ENCODE measurements at regions not wholly inside any gene's neighbourhood (a gene's known extent, or its start where the extent isn't known, plus 50 kb on each side); places are given as distances from the start of the nearest gene placed in this dataset.

GRCh38 chr5:159402311-159402710 lies 72.0 kb upstream of the IL12B start:
- no peak for TF ChIP-seq REST (IDR thresholded peaks at IDR 0.05)
- TF ChIP-seq RXRA (IDR thresholded peaks at IDR 0.05), result no peak
- TF ChIP-seq EGR1 (IDR thresholded peaks at IDR 0.05; ENCODE audit: low read depth in 2 of 2), result no peak
- TF ChIP-seq HNF4G (IDR thresholded peaks at IDR 0.05), result no peak
- TF ChIP-seq HNF4A (conservative IDR thresholded peaks at IDR 0.05), result no peak
- TF ChIP-seq TAF1 (conservative IDR thresholded peaks at IDR 0.05), result no peak
- TF ChIP-seq GABPA (IDR thresholded peaks at IDR 0.05 in 1 of 2, conservative IDR thresholded peaks at IDR 0.05 in 1 of 2), result no peak
- TF ChIP-seq FOXA1 (IDR thresholded peaks at IDR 0.05), result no peak
- no peak for TF ChIP-seq JUND (IDR thresholded peaks at IDR 0.05)
- no peak for TF ChIP-seq ATF3 (IDR thresholded peaks at IDR 0.05)
- TF ChIP-seq RAD21 (IDR thresholded peaks at IDR 0.05), result no peak
- no peak for DNase-seq (ENCODE audit: low spot score)
- Histone ChIP-seq H3K36me3 (ENCODE audit: control insufficient read depth in 4 of 4, insufficient read depth in 3 of 4, low read depth in 1 of 4, low read length in 3 of 4) (no peaks in the 10 kb centered on the region), H3K27me3 (ENCODE audit: control insufficient read depth in 4 of 4, insufficient read depth in 4 of 4, low read length in 3 of 4) (no peaks in the 10 kb centered on the region), H3K27ac (ENCODE audit: low read depth in 1 of 2, low read length in 2 of 2) (no peak overlapping the region), H3K9me3 (ENCODE audit: control insufficient read depth in 4 of 4, low read length in 3 of 4) (no peaks in the 10 kb centered on the region), H3K4me1 (ENCODE audit: control insufficient read depth in 4 of 4, insufficient read depth in 4 of 4, low read length in 3 of 4) (no peaks in the 10 kb centered on the region), H3K9ac (ENCODE audit: low read depth in 1 of 2, low read length in 2 of 2) (no peak overlapping the region), H3K4me3 (ENCODE audit: low read depth in 1 of 3, low read length in 3 of 3) (no peak overlapping the region)
- WGBS, result 52% methylated on average over 1 of the region's 1 CpG

- H3K36me3 ChIP-seq (ENCODE audit: control insufficient read depth in 4 of 4, insufficient read depth in 3 of 4, low read depth in 1 of 4, low read length in 3 of 4), result no peaks in the 10 kb centered on the region
- no peak overlapping the region for H3K9ac ChIP-seq (ENCODE audit: low read depth in 1 of 2, low read length in 2 of 2)
- no peak for DNase-seq (ENCODE audit: low spot score)
- TF ChIP-seq GABPA (IDR thresholded peaks at IDR 0.05 in 1 of 2, conservative IDR thresholded peaks at IDR 0.05 in 1 of 2), result no peak
- no peak for TF ChIP-seq MAX (IDR thresholded peaks at IDR 0.05)
- TF ChIP-seq ATF3 (IDR thresholded peaks at IDR 0.05), result no peak
- TF ChIP-seq EGR1 (IDR thresholded peaks at IDR 0.05; ENCODE audit: low read depth in 2 of 2), result no peak
- no peak for TF ChIP-seq JUND (IDR thresholded peaks at IDR 0.05)
- no peak for TF ChIP-seq NR2F2 (IDR thresholded peaks at IDR 0.05)
- no peak for TF ChIP-seq FOXA1 (IDR thresholded peaks at IDR 0.05)
- no peak for TF ChIP-seq FOXA2 (IDR thresholded peaks at IDR 0.05)
- no peak for TF ChIP-seq HNF4G (IDR thresholded peaks at IDR 0.05)
- TF ChIP-seq YY1 (IDR thresholded peaks at IDR 0.05), result no peak
- no peak for TF ChIP-seq HNF4A (conservative IDR thresholded peaks at IDR 0.05)
- 91% methylated on average over 5 of the region's 5 CpGs for WGBS
- H3K4me3 ChIP-seq (ENCODE audit: low read depth in 1 of 3, low read length in 3 of 3), result no peak overlapping the region
- no peaks in the 10 kb centered on the region for H3K27me3 ChIP-seq (ENCODE audit: control insufficient read depth in 4 of 4, insufficient read depth in 4 of 4, low read length in 3 of 4)
- H3K4me1 ChIP-seq (ENCODE audit: control insufficient read depth in 4 of 4, insufficient read depth in 4 of 4, low read length in 3 of 4), result no peaks in the 10 kb centered on the region
- no peaks in the 10 kb centered on the region for H3K9me3 ChIP-seq (ENCODE audit: control insufficient read depth in 4 of 4, low read length in 3 of 4)
- no peak overlapping the region for H3K27ac ChIP-seq (ENCODE audit: low read depth in 1 of 2, low read length in 2 of 2)
These were observed 72.6 kb upstream of the IL12B start for GRCh38 chr5:159402856-159403255.
